HG02973 (cell line): ENCODE measurements at regions not wholly inside any gene's neighbourhood (a gene's known extent, or its start where the extent isn't known, plus 50 kb on each side); places are given as distances from the start of the nearest gene placed in this dataset.
"Not testable (repeated sequence)": the region's sequence is repeated elsewhere in the genome, so short reads cannot be mapped to it uniquely, and the experiment has no call there.

Experiments used
- ATAC-seq: cut with Tn5 transposase; IDR thresholded peaks from one replicate; pipeline ENCODE4 v1.9.1; 2021; ENCODE audit warnings: moderate library complexity; ENCODE audit not compliant: unreplicated experiment

DNA sequence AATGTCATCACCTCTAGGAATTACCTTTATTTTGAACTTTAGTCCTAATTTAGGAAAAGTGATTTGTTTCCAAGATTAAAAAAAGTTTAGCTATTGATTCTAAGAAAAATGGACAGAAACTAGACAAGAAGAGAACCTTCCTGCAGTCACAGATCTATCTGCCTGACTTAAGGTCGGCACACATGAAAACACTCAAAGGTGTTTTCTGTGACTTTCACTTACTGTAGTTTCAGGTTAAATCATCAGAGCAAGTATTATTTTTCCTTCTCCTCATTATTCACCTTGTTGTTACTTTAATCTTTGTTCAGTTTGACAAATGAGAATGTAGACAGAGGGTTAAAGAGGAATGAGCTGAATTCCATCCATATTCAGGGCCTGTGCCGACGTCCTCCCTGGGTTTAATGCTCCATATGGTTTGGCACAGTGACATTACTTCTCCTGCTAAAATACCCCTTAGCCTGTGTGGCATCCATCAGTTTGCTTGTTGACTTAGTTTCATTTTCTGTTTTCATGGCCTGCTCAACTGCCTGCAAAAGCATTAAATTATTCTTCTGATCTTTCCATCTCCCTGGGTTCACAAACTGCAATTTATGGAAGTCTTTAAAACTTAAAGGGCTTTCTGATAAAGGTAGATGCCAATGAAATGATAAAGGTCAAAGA, 352.7 kb downstream of the NKX6-1 start:
- ATAC-seq: peak; percentile 59

GRCh38 chr4:84145176-84145575, 353.9 kb downstream of the NKX6-1 start:
- no peak for ATAC-seq

GRCh38 chr4:84126911-84127310, 372.2 kb downstream of the NKX6-1 start:
- not testable (repeated sequence) for ATAC-seq

DNA sequence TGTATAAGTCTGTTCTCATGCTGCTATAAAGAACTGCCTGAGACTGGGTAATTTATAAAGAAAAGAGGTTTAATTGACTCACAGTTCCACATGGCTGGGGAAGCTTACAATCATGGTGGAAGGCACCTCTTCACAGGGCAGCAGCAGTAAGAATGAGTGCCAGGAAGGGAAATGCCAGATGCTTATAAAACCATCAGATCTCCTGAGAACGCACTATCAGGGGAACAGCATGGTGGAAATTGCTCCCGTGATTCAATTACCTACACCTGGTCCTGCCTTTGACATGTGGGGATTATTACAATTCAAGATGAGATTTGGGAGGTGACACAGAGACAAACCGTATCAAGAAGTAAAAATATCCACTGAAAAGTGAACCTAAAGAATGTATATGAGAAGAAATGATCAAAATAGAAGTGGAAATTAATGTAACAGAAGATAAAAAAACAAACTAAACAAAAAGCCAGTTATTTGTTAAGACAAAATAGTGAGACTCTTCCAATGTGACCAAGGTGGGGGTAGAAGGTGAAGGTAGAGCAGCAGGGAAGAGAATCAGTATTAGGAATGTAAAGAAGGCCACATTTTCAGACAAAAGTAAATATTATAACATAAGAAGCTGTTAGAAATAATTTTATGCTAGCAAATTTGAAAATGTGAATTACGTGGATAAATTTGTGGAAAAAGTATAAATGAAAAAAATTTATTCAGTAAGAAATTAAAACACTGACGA, 372.9 kb downstream of the NKX6-1 start:
- ATAC-seq: no peak

- ATAC-seq: no peak
These were observed 389.1 kb downstream of the NKX6-1 start for GRCh38 chr4:84110040-84110439.

DNA sequence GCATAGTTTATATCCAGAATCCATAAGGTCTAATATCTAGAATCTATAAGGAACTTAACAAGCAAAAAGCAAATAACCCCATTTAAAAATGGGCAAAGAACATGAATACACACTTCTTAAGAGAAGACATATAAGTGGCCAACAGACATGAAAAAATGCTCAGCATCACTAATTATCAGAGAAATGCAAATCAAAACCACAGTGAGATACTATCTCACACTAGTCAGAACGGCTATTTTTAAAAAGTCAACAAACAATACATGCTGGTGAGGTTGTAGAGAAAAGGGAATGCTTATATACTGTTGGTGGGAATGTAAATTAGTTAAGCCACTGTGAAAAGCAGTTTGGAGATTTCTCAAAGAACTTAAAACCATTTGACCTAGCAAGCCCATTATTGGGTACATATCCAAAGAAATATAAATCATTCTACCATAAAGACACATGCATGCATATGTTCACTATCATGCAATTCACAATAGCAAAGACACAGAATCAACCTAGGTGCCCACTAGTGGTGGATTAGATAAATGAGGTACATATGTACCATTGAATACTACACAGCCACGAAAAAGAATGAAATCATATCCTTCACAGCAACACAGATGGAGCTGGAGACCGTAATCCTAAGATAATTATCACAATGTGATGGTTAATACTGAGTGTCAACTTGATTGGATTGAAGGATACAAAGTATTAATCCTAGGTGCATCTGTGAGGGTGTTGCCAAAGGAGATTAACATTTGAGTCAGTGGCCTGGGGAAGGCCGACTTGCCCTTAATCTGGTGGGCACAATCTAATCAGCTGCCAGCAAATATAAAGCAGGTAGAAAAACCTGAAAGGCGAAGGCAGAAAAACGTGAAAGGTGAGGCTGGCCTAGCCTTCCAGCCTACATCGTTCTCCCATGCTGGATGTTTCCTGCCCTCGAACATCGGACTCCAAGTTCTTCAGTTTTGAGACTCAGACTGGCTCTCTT, 397.2 kb downstream of the NKX6-1 start:
- ATAC-seq: not testable (repeated sequence)

GRCh38 chr4:84100071-84100470, 399.0 kb downstream of the NKX6-1 start:
- ATAC-seq: no peak

- ATAC-seq: no peak
These were observed 399.5 kb downstream of the NKX6-1 start for GRCh38 chr4:84099599-84099998.

DNA sequence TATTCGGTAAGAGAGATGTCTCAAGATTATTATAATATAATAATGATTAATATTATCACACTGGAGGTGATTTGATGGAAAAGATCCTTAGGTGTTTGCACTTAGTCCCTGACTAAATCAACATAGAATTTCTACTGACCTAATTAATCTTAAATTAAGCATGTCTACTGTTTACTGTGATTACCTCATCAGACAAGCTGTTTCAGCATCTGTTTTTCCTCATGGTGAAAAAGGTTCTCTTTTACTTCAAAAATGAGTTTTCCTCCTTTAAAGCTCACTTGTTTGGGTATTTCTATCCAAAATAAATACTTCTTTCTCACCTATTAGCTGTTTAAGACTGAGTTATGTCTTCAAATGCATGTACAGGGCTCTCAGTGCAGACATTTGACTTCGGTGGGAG, 407.8 kb downstream of the NKX6-1 start:
- ATAC-seq: no peak

GRCh38 chr4:84089652-84090437, 409.2 kb downstream of the NKX6-1 start:
- no peak for ATAC-seq

- ATAC-seq: no peak
These were observed 413.1 kb downstream of the NKX6-1 start for GRCh38 chr4:84085986-84086385.

DNA sequence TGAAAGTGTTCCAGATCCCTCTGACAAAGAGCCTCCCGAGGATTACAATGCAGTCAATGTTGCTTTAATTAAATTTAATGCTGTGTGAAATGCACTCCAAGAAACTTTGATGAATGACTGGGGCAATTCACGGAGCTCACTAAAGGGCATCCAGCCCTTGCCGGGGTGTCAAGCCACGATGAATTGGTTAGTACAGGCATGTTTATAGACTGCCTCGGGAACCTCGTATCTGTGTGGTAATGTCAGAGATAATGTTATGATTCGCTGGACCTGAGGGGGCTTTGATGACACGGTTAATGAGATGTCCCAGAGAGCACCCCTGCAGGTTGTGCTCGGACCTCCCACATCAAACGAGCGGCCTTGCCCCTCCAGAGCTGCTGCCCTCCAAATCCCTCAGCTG, 428.8 kb downstream of the NKX6-1 start:
- no peak for ATAC-seq

GRCh38 chr4:84063619-84064018, 435.5 kb downstream of the NKX6-1 start:
- ATAC-seq: no peak

GRCh38 chr4:84058201-84058600, 440.9 kb downstream of the NKX6-1 start:
- no peak for ATAC-seq

DNA sequence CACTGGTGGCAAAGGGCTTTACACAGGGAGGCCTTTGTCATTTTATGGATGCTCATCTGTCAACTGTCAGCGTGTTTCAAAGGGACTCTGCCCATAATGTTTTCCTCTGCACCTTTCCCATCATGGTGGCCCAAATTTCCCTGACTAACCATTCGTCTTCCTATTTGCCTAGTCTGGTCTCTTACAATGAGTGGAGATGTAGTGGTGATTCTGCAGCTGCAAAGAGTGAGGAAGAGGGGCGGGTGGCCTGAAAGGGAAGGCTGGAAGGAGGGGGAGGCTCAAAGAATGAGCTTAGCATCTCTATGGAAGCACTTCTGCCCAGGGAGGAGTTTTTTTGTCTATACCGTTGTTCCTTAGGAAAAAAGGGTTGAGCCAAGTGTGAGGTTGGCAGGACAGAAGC, 447.5 kb downstream of the NKX6-1 start:
- no peak for ATAC-seq

DNA sequence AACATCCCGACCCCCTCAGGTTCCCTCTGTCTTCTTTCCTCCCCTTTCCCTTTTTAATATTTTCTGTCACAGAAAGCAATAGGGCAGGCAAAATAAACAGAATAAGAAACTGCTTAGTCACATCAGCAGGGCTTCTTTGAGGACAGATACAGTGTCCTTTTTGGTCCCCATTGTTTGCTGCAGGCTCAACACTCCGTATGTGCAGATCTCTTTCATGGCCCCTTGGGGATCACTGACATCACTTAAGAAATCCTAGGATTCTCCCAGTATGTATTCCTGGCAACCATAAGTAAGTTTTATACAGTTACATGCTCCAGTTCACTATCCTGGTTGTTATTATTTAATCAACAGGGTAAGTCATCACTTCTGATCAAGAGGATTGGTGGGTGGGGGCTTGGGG, 448.0 kb downstream of the NKX6-1 start:
- ATAC-seq: no peak

DNA sequence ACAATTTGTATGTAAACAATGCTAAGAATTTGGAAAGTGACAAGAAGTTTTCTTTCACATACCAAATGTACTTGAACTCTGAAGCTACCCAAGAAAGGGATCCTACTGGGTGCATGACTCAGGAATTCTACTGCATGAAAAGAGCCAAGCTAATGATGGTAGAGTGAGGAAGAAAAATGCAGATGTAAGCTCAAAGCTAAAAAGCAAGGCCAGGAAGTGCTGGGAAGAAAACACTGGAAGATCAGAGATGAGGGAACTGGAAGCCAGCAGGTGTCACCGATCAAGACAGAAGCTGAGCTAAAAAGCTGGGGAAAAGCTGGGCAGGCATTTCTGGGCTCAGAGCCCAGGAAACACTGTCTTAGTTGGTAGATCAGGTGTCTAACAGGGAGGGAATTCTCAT, 449.1 kb downstream of the NKX6-1 start:
- no peak for ATAC-seq

DNA sequence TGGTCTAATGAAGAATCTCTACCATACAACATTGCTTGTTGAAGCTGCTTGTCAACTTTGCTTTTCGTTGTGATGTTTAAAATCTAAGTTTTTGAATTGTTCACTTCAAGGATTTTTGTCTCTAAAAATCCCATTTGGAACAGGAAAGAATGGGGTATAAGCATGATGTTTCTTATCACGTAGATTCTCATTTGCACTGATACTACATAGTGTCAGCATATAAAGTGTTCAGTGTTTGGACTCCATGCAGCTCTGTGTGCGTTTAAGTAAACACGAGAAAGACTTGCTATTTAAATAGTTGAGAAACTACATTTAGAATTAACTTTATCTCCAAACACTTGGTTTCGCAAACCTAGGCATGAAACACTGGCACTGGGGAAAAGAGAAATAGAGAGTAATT, 452.5 kb downstream of the NKX6-1 start:
- ATAC-seq: no peak

GRCh38 chr4:84041426-84041825, 457.7 kb downstream of the NKX6-1 start:
- ATAC-seq: no peak

DNA sequence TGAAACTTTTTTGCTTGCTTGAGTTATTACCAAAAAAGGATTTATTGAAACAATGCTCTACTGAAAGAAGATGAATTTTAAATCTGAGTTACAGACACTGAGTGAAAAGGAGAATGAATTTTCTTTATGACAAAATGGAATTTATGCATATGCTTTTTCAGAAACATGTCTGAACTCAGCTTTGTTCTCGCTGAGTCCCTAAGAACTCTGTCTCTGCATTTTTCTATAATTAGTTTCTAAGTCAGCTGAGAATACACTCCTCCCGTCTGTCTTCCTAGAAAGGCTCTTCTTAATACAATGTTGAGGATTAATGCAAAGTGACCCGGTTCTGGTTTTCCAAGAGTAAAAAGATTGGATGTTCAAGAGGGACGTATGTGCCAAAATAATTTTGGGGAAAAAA, 463.5 kb downstream of the NKX6-1 start:
- no peak for ATAC-seq

DNA sequence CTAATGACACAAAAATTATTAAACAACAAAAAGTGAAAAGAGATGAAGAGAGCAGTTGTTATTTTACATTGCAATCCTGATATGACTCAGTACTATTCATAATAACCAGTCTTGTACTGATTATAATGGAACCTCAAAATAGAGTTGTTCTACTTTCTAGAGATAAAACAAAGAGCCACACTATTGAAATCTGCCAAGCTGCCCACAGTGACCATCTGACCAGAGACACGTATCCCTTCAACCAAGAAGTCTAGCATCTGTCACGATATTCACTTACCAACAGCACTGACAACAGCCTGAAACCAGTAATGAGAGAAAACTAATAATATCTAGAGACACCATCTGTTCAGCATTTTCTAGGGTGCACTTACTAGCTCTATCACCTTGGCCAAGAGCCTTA, 466.7 kb downstream of the NKX6-1 start:
- ATAC-seq: peak; percentile 92
